ENCODE measurements at regions not wholly inside any gene's neighbourhood (a gene's known extent, or its start where the extent isn't known, plus 50 kb on each side); places are given as distances from the start of the nearest gene placed in this dataset.
A peak's percentile ranks its signal among the peaks of the same experiment; 100 is the strongest.
"Not testable (repeated sequence)": the region's sequence is repeated elsewhere in the genome, so short reads cannot be mapped to it uniquely, and the experiment has no call there.

DNA sequence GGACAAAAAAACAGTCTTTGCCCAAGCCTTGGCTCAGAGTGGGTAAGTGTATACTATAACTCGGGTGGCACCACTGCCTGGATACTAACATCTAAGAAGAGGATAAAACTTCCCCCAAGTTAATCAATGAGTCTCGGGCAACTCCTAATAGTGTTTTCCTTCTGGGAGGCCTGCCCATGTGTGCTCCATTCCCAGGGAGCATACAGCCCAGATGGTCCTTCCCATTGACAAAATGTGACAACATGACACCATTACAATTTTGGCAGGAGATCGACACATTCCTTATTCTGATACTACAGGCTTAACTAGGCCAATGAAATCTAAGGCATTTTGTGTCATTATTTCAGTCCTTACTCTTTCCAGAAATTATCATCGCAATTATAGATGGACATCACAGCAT, 52.7 kb upstream of the CRIM1 start:
- DNase-seq (ENCODE audit: low spot score) = no peak

DNA sequence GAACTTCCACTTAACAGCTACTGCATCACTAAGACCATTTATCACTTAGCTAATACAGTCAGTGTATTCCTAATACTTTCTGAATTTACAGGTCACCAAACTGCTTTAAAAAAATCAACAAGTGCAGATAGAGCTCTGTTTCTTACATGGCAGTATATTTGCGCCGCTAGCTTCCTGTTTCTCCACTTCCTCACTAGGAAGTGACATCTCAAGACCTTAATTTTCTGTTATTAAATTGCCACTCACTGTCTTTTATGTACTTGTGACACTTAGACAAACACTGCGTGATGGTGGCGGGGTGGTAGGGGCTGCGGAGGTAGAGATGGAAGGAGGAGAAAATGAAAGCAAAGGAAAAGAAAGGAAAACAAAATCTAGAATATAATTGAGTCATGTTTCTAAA, 53.7 kb upstream of the CRIM1 start:
- no peak for DNase-seq (ENCODE audit: low spot score)

DNA sequence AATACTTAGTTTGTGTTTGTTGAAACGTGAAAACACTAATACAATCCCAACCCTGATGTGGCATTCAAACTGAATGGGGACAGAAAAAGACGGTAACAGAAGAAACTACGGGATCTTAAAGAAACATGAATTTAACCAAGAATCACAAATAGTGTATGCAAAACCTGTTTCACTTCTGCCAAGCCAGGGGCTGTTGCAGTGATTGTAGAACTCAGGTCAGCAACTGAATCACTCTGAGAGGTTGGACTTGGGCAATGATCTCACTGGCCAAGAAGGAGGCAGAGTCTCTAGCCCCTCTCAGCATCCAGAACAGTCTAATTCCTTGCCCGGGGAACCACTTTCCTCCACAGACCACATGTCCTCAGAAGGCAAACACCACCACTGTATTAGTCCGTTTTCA, 54.9 kb upstream of the CRIM1 start:
- no peak for DNase-seq (ENCODE audit: low spot score)

DNA sequence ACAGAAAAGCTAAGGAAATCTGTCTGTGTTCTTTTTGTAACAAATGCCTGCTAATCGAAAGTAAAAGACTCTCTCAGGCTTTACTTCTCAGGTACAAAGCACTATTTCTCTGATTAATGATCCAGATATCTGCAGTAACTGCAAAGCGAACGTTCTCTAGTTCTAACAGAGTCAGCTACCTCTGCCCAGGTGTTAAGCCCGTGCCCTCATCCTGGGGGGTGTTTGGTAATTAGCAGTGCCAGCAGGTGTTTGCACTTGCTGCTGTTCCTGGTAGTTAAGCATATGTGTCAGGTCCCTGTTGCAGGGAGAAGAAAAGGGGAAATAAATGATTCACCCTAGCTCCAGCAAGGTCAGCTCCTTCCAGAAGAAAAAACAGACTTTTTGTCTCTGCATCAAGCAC, 58.8 kb upstream of the CRIM1 start:
- DNase-seq (ENCODE audit: low spot score) = no peak

DNA sequence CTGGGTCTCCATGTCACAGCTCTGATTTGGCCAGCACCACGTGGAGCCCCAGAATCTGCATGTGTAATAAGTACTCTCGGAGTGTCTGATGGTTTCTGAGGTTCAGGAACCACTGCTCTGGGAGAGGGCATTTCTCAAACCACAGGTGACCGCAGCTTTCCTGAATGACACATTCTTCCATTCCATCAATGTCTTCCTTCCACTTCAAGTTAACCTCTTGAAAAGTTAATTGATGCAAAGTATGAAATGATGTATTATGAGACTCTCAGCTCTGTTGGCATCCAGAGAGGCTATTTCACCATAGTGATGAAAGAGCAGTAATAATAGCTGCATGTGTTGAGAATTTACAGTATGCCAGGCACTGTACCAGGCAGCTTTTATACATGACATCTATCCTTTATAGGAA, 61.3 kb upstream of the CRIM1 start:
- DNase-seq (ENCODE audit: low spot score) = no peak

DNA sequence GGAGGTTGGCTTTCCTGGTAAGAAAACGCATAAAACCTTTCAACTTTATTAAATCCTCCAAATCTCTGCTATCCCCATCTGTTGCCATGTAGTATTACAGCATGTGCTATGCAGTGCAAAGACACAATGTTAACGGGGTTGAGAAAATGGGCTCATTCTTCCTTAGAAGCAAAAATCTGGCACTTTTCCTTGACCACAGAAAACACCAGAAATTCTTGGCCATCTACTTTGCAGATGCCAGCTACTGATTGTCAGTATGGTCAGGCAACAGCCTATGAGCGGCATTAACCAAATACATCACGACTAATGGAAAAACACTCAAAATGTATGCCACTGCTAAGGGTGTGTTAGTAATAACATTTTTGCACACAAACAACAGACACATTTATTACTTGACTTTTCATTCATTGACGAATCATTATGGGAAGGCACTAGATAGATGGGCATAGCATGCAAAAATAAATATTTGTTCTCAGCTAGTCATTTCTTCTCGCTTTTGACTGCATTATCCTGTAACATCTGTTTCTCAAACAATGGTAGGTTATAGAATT, 65.2 kb upstream of the CRIM1 start:
- DNase-seq (ENCODE audit: low spot score) = no peak

DNA sequence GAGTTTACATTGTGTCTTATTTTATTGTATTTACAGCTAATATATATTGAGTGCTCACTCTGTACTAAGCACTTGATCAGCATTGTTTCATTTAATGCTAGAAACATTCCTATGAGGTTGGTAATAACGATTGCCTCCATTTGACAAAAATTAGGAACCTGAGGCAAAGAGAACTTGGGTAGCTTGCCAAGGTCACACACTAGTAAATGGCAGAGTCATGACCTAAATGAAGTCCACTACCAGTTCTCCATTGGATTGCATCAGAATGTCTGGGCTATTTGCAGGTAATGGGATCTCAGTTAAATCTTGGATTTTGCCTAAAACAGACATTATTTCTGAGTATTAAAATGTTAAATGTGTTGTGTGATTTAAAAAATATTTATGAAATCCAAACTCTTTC, 65.8 kb upstream of the CRIM1 start:
- DNase-seq (ENCODE audit: low spot score) = no peak

DNA sequence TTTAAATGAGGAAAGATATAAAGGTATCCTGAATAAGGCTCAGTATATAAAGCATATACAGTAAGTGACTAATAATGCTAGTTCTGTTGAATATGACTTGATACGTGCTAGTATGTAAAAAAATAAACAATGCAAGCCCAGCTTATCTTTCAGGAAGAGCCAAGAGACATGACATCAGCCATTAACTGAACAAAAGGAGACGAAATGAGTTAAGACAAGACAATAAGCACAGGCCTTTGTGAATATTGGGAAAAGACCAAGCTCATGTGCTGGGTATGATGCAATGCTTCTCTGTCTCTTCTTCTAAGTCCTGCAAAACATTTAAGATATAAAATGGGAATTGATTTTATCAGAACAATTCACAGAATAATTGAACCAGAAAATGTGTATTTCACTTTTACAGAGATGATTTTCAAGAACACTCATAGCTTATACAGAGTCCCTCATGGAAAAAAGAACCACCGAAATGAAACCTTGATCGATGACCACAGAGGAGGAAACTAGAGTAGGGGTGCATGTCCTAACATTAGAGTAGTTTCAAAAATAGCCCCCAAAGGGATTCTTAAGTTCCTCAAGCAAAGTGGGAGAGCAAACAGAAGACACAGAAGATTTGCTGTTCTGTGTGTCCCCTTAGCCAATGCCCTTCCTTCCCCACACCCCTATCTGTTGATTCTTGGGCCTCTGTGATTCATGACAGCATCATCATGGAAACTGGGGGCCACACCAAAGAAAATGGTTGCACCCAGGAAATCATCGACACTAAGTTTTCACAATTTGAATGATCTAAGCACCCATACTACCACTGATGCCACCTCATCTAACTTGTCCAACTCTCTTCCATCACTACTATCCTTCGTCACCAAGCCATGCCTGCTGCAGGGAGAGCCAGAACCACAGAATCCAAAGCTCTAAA, 68.0 kb upstream of the CRIM1 start:
- DNase-seq (ENCODE audit: low spot score) = no peak

DNA sequence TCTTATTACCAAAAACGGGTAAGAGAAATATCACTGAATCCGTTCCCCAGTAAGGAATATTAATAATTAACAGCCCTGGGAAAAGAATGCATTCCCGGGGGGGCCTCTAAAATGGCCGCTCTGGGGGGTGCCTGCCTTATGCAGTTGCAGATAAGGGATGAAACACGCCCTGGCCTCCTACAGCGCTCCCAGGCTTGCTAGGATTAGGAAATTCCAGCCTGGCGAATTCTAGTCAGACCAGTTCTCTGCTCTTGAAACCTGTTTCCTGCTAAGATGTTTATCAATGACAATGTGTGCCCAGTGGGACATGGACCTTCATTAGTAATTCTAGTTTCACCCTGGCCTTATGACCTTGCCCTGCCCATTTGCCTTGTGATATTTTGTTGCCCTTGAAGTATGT, 76.1 kb upstream of the CRIM1 start:
- DNase-seq (ENCODE audit: low spot score) = not testable (repeated sequence)

DNA sequence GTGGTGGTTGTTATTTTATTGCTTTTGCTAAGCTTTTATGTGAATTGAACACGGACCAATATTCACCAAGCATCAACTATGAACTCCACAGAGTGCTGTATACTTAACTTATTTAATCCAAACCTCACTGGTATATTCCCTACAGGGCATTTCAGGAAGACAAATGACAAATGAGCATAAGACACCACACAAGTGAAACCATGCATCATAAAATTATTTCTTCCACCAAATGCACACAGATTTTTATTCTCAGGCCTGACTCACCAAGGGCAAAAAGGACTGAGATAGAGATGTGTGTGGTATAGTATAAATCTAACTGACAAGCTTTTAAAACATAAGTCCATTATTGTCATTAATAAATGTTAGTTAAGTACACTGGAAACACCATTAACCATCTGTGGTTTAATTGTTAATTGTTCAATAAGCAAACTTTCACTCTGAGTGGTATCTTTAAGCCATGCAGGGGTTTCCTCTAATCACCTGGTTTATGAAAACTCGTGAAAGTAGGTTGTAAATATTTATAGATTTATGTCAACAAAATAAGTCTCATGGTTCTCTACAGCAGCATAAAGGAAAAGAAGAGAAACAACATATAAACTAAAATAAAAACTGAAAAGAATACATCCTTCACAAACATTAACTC, 77.6 kb upstream of the CRIM1 start:
- no peak for DNase-seq (ENCODE audit: low spot score)

DNA sequence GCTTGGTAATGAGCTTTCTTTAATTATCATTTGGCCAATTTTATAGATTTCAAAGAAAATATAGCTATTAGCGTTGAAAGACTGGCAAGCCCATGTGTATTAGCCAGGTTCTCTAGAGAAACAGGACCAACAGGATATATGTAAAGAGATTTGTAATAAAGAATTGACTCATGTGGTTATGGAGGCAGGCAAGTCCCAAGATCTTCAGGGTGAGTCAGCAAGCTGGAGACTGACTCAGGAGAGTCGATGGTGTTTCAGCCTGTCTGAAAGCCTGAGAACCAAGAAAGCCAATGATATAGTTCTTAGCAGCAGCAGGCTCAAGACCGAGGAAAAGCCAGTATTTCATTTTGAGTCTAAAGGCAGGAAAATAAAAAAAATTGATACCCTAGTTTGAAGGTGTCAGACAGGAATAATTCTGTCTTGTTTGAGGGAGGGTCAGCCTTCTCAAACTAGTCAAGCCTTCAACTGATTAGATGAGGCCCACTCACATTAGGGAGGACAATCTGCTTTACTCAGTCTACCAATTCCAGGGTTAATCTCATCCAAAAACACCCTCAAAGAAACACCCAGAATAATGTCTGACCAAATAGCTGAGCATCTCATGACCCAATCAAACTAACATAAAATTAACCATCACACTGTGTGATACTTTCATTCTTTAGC, 78.3 kb upstream of the CRIM1 start:
- no peak for DNase-seq (ENCODE audit: low spot score)

DNA sequence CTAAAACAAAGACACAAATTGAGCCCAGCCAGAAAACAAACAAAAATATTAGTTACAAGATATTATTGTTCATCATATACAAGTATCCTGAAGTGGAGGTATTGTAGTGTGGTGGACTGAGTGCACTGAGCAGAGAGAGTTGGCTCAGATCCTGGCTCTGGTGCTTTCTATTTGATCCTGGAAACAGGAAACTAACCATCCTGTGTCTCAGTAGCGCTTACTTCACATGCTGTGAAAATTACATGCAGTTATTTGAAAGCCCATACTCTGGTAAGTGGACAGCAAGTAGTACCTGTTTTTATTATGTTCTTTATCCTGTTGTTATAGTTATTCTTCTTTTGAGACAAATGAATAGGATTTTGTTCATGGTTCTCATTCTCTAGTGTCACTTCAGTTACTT, 84.3 kb upstream of the CRIM1 start:
- no peak for DNase-seq (ENCODE audit: low spot score)

DNA sequence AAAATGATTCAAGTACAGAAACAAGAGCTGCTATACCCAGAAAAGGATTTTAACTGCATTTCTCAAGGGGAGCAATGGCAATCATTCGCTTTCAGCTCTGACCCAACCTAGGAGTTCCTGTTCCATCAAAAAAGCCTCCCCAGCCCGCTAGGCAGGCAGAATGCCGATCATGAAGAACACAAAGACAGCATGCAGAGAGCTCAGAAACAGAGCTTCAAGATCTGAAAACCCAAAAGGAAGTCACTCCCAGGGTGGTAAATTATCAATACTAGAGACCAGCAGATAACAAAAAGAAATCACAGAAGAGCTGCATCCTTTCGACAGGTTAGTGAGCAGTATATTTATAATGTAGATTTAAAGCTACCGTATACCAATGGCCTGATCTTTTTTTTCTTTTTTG, 84.8 kb upstream of the CRIM1 start:
- no peak for DNase-seq (ENCODE audit: low spot score)

DNA sequence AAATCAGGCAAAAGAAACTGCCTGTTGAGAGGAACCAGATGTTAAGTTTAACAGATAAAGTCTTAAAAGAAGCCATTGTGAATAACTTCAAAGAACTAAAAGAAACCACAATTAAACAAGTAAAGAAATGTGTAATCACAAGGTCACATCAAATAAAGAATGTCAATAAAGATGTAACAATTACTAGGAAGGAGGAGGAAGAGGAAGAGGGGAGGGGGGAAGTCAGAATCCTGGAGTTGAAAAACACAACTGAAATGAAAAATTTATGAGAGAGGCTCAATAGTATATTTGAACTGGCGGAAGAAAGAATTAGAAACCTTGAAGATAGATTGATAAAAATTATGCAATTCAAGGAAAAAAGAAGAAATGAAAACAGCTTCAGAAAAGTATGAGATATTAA, 88.4 kb upstream of the CRIM1 start:
- no peak for DNase-seq (ENCODE audit: low spot score)

DNA sequence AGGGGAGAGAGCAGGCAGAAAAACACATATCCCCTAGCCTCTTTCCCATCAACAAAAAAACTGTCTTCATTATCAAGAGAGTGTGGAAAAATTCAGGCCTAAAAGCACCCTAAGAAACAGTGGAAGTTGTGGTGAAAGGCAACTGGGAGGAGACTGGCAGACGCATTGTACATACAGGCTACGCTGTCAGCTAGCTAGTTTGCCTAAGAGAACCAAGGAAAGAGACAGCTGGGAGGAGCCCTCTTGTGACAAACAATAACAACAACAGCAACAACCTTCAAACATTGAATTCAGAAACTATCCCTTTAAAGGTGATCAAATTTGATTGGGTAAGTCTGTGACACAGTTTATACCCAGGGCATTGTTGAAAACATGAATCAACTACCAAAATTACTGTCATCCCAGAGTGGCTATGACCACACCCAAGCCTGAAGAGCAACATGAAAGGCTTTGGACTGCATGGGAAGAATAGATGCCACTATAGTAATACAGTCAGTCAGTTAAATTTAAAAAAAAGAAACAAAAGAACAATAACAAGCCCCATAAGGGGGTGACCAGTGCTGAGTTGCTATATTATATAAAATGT, 88.9 kb upstream of the CRIM1 start:
- DNase-seq (ENCODE audit: low spot score) = no peak

DNA sequence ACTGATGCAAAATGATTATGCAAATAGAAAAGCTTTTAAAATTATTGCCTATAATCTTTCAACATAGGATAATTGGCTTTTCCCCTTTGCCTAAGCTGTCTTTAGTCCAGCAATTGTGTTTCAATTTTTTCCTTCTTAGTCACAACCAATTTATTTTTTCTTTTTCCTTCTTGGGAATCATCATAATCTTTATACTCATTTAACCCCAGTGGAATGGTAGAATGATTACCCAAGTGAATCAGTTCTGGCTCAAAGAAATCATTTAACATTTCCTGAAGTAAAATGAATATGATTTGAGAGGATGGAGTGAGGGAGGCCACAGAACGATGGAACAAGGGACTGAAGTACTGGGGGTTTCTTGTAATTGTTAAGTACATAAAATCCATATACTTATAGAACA, 93.0 kb upstream of the CRIM1 start:
- DNase-seq (ENCODE audit: low spot score) = no peak

DNA sequence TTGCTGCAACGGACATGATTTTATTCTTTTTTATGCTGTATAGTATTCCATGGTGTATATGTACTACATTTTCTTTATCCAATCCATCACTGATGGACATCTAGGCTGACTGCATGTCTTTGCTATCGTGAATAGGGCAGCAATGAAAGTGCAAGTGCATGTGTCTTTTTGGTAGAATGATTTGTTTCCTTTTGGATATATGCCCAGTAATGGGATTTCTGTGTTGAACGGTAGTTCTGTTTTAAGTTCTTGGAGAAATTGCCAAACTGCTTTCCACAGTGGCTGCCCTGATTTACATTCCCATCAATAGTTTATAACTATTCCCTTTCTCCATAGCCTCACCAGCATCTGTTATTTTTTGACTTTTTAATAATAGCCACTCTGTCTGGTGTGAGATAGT, 99.7 kb upstream of the CRIM1 start:
- DNase-seq (ENCODE audit: low spot score) = no peak

DNA sequence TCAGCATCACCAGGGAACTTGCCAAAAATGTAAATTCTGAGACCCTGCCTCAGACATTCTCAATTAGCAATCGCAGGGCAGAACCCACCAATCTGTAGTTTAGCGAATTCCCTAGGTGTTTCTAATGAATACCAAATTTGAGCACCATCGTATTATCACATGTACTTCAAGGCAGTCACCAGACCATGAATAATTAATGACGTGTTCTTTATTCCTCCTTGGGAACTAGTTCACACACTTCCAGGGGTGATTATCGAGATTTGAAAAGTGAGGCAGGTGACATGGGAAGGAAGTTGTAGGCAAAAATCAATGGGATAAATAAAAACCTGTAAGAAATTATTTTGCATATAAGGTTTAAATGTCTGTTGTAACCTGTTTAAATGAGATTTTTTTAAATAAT, 102.5 kb upstream of the CRIM1 start:
- no peak for DNase-seq (ENCODE audit: low spot score)

DNA sequence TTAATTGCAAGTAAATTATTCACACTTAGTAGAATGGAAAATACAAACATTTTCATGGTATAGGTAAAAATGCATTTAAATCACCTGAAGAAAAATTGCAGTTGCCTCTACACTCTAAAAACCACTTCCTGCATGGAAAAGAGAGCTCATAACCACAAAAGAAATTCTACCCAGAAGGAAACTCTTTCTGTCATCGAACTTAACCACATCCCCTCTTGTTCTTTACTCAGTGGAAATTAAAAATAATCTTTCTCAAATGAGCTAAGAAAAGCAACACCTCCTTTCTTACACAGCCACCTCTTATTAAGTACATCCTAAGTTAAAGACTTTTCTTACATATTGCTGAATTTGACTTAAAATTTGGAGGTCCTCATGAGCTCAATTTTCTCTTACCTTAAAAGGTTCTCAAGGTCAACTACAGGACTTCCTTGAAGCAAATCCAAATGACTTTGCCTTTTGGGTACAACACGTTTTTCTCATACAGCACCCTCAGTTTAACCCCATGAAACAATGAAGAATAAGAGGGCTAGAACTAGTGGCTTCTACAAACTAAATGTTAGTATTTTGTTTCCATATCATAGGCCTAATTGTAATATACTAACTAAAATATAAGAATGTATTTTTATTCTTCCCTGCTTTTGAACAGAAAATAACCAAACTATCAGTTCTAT, 109.1 kb upstream of the CRIM1 start:
- DNase-seq (ENCODE audit: low spot score) = peak; percentile 50

DNA sequence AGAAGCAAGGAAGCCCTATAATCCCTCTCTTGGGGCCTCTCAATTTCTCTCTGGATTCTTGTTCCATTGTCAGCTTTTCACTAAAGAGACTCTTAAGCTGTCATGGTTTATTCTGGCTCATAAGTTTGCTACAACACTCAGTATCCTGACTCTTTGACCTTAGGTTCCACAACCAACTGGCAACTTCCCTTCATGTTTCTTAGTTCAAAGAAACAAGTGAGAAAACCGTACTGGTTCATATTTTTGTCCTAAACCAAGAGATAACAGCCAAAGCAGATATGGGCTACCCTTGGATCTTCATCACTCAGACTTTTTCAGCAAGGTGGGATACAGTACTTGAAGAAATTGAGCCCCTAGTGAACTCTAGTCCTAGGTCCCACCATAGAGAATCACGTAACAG, 109.9 kb upstream of the CRIM1 start:
- no peak for DNase-seq (ENCODE audit: low spot score)

DNA sequence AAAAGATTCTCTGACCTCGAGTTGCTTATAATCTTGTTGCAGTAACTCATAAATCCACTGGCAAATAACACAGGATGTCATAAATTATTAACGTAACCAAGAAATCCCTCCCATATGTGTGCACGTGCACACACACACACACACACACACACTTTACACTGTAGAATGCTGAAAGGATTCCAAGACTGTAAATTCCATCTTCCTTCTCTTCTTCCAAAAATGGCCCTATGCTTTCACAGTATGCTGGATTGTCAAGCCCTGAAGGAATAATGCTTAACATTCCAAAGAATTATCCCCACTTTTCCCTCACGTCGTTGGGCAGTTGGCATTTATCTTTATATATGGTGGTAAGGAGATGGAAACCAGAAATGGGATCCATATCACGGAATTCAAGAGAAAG, 117.5 kb upstream of the CRIM1 start:
- no peak for DNase-seq (ENCODE audit: low spot score)

DNA sequence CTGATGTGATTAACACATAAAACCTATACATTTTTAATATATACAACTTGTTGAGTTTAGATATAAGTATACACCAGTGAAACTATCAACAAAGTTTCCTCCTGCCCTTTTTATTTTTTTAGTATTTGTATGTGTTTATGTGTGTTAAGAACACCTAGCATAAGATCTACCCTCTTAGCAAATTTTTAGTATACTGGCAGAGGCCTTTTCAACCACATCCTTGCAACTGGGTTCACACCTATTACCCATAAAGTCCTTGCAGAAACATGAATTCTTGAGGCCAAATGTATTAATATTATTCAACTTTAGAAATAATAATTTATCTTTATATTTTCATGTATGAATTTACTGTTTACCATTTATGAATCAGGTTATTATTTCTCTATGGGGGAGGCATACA, 119.7 kb upstream of the CRIM1 start:
- peak; percentile 9 for DNase-seq (ENCODE audit: low spot score)

Data from CD4-positive, alpha-beta T cell treated with Interleukin-15 for 4 hours (primary cell).